ENCODE measurements at regions not wholly inside any gene's neighbourhood (a gene's known extent, or its start where the extent isn't known, plus 50 kb on each side); places are given as distances from the start of the nearest gene placed in this dataset.

- Mint-ChIP-seq H3K36me3 (ENCODE audit: low read depth) (no peaks in the 10 kb centered on the region), H3K4me1 (ENCODE audit: low read depth) (no peaks in the 10 kb centered on the region), H3K27me3 (ENCODE audit: low read depth) (no peaks in the 10 kb centered on the region), H3K4me3 (no peak overlapping the region), H3K27ac (no peak overlapping the region), H3K9me3 (peaks cover 11% of the 10 kb centered on the region)
Measured at GRCh38 chr7:3236268-3236667, 64.8 kb upstream of the SDK1 start.

DNA sequence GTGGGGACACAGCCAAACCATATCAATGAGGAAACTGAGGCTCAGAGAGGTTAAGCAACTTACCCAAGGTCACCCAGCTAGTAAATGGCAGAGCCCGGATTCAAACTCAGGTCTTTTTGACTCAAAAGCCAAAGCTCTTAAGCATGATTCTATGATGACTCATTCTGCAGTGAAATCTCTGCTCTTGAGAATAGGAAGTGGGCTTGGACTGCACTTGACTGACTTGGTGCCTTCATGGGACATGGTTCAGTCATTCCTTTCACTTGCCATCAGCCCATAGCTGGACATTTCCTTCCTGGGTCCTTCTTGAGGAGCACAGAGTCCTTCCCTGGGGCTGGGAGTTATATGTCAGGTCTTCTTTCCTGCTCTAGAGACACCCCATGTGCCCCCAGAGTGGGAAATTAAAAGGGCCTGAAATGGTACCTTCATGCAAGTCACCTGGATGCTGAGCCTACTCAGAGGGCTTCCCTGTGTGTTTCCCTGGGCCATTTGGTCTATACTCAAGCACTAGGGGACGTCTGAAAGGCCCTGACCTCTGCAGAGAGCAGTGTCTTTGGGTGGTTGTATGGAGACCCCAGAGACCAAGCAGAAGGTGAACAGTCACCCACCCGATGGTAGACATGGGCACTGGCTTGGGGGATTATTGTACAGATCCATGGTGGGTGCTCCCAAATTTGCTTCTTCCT lies 62.4 kb upstream of the SDK1 start:
- no peak overlapping the region for H3K27ac Mint-ChIP-seq
- H3K36me3 Mint-ChIP-seq (ENCODE audit: low read depth): no peaks in the 10 kb centered on the region
- H3K27me3 Mint-ChIP-seq (ENCODE audit: low read depth): no peaks in the 10 kb centered on the region
- no peaks in the 10 kb centered on the region for H3K4me1 Mint-ChIP-seq (ENCODE audit: low read depth)
- H3K4me3 Mint-ChIP-seq: no peak overlapping the region
- peaks cover 11% of the 10 kb centered on the region for H3K9me3 Mint-ChIP-seq

GRCh38 chr7:3239291-3239691 lies 61.8 kb upstream of the SDK1 start:
- no peak overlapping the region for H3K27ac Mint-ChIP-seq
- no peak overlapping the region for H3K4me3 Mint-ChIP-seq
- peaks cover 11% of the 10 kb centered on the region for H3K9me3 Mint-ChIP-seq
- H3K4me1 Mint-ChIP-seq (ENCODE audit: low read depth): no peaks in the 10 kb centered on the region
- H3K36me3 Mint-ChIP-seq (ENCODE audit: low read depth): no peaks in the 10 kb centered on the region
- no peaks in the 10 kb centered on the region for H3K27me3 Mint-ChIP-seq (ENCODE audit: low read depth)

- H3K36me3 Mint-ChIP-seq (ENCODE audit: low read depth): no peaks in the 10 kb centered on the region
- no peaks in the 10 kb centered on the region for H3K9me3 Mint-ChIP-seq
- H3K4me3 Mint-ChIP-seq: no peak overlapping the region
- H3K4me1 Mint-ChIP-seq (ENCODE audit: low read depth): no peaks in the 10 kb centered on the region
- H3K27me3 Mint-ChIP-seq (ENCODE audit: low read depth): no peaks in the 10 kb centered on the region
- no peak overlapping the region for H3K27ac Mint-ChIP-seq
Measured at GRCh38 chr7:3240826-3241430, 60.1 kb upstream of the SDK1 start.

DNA sequence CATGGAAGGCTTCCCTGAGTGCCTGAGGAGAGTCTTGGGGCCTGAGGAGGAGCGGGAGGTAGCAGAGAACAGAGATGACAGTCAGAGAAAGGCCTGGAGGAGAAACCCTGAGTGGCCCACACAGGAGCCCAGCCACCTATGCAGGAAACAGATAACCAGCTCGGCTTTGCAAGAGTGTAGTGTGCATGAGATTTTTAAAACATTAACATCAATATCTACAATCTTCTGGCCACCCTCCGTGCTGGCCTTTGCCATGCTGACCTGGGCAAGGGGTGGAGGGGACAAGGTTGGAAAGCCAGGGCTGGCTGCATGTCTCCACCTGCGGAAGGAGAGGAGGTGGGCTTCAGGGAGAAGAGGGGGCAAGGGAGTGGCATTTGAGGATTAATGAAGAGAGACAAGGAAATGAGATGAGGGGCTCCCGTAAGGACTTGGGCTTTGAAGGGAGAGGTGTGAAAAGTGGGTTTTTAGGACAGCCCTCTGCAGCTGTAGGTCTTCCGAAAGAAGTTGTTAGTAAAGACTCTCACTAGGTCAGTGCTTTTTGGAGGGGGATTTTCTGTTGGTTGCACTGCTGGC lies 59.3 kb upstream of the SDK1 start:
- Mint-ChIP-seq H3K27me3 (ENCODE audit: low read depth) (no peaks in the 10 kb centered on the region), H3K36me3 (ENCODE audit: low read depth) (no peaks in the 10 kb centered on the region), H3K4me3 (no peak overlapping the region), H3K27ac (no peak overlapping the region), H3K4me1 (ENCODE audit: low read depth) (no peaks in the 10 kb centered on the region), H3K9me3 (peaks cover 6% of the 10 kb centered on the region)

DNA sequence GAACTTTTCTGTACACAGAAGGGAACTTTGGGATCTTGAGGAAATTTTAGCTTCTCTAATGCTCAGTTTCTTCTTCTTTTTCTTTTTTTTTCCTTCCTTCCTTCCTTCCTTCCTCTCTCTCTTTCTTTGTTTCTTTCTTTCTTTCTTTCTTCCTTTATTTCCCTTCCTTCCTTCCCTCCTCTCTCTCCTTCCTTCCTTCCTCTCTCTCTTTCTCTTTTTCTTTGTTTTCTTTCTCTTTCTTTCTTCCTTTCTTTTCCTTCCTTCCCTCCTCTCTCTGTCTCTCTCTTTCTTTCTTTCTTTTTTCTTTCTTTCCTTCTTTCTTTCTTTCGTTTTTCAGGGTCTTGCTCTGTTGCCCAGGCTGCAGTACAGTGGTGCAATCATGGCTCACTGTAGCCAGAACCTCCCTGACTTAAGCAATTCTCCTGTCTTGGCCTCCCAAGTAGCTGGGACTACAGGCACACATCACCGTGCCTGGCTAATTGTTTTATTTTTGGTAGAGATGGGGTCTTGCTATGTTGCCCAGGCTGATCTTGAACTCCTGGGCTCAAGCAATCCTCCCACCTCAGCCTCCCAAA lies 58.6 kb upstream of the SDK1 start:
- Mint-ChIP-seq H3K4me3 (no peak overlapping the region), H3K27ac (no peak overlapping the region), H3K27me3 (ENCODE audit: low read depth) (no peaks in the 10 kb centered on the region), H3K9me3 (peaks cover 10% of the 10 kb centered on the region), H3K36me3 (ENCODE audit: low read depth) (no peaks in the 10 kb centered on the region), H3K4me1 (ENCODE audit: low read depth) (no peaks in the 10 kb centered on the region)

GRCh38 chr7:3243256-3243655 lies 57.8 kb upstream of the SDK1 start:
- Mint-ChIP-seq H3K36me3 (ENCODE audit: low read depth) (no peaks in the 10 kb centered on the region), H3K9me3 (peaks cover 10% of the 10 kb centered on the region), H3K4me3 (no peak overlapping the region), H3K4me1 (ENCODE audit: low read depth) (no peaks in the 10 kb centered on the region), H3K27ac (no peak overlapping the region), H3K27me3 (ENCODE audit: low read depth) (no peaks in the 10 kb centered on the region)

DNA sequence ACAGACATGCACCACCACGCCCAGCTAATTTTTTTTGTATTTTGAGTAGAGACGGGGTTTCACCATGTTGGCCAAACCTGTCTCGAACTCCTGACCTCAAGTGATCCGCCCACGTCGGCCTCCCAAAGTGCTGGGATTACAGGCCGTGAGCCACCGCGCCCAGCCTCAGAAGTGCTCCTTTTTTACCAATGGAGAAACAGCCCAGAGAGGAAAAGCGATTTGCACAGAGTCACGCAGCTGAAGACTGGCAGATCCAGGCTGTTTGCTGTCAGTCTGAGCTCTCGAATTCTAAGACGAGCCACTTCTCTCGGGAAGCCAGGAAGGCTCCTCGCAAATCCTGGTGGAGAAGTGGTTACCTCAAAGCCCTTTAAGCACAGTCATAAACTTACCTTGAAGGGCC lies 57.4 kb upstream of the SDK1 start:
- peaks cover 10% of the 10 kb centered on the region for H3K9me3 Mint-ChIP-seq
- H3K4me1 Mint-ChIP-seq (ENCODE audit: low read depth): no peaks in the 10 kb centered on the region
- no peak overlapping the region for H3K4me3 Mint-ChIP-seq
- no peak overlapping the region for H3K27ac Mint-ChIP-seq
- H3K27me3 Mint-ChIP-seq (ENCODE audit: low read depth): no peaks in the 10 kb centered on the region
- no peaks in the 10 kb centered on the region for H3K36me3 Mint-ChIP-seq (ENCODE audit: low read depth)

DNA sequence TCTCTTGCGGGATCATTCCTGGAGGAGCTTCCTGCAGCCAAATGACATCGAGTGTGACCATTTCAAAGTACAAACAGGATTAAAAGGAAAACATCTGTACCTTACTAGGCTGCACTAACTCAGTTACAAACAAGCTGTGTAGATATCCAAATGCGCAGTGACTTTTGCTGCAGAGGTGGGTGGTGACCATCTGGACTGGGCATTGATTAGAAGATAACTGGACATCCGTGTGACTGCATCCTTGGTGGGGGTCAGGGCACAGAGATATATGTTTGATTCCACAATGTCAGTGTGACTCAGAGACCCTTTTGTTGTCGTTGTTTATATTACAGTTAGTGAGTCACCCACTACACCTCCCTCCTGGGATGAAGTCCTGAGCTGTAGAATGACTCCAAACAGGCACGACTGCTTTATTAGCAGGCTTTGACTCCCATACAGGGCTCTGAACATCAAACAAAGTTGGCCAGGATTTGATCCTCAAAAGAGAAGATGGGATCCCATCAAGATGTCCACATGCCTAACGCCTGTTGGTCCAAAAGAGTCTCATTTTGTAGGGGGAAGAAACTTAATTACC lies 56.7 kb upstream of the SDK1 start:
- Mint-ChIP-seq H3K27ac (no peak overlapping the region), H3K36me3 (ENCODE audit: low read depth) (no peaks in the 10 kb centered on the region)

DNA sequence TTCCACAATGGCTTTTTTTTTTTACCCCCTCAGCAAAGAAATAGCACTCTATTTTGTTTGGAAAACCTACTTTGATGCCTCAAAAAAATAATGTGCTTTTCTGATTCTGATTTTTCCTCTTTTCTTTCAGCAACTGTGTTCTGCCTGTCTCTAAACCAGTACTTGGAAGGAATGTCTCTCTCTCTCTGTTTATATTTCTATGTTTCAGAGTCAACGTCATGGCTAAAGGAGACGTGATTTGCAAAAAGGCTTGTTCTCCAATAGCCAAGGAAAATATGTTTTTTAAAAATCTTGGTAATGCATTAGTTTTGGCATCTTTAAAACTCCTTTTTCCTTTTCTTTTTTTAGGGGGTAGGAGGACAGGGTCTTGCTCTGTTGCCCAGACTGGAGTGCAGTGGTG lies 56.0 kb upstream of the SDK1 start:
- no peaks in the 10 kb centered on the region for H3K4me1 Mint-ChIP-seq (ENCODE audit: low read depth)
- no peaks in the 10 kb centered on the region for H3K36me3 Mint-ChIP-seq (ENCODE audit: low read depth)
- no peaks in the 10 kb centered on the region for H3K27me3 Mint-ChIP-seq (ENCODE audit: low read depth)
- no peak overlapping the region for H3K4me3 Mint-ChIP-seq
- H3K9me3 Mint-ChIP-seq: peaks cover 10% of the 10 kb centered on the region
- H3K27ac Mint-ChIP-seq: no peak overlapping the region

More for the DNA sequence above, 56.7 kb upstream of the SDK1 start:
- H3K27me3 Mint-ChIP-seq (ENCODE audit: low read depth): no peaks in the 10 kb centered on the region
- H3K4me3 Mint-ChIP-seq: no peak overlapping the region
- H3K4me1 Mint-ChIP-seq (ENCODE audit: low read depth): no peaks in the 10 kb centered on the region
- H3K9me3 Mint-ChIP-seq: peaks cover 10% of the 10 kb centered on the region

- no peak overlapping the region for H3K27ac Mint-ChIP-seq
- no peak overlapping the region for H3K4me3 Mint-ChIP-seq
- no peaks in the 10 kb centered on the region for H3K4me1 Mint-ChIP-seq (ENCODE audit: low read depth)
- H3K9me3 Mint-ChIP-seq: peaks cover 10% of the 10 kb centered on the region
- H3K27me3 Mint-ChIP-seq (ENCODE audit: low read depth): no peaks in the 10 kb centered on the region
- no peaks in the 10 kb centered on the region for H3K36me3 Mint-ChIP-seq (ENCODE audit: low read depth)
Measured at GRCh38 chr7:3245721-3246120, 55.3 kb upstream of the SDK1 start.

- H3K36me3 Mint-ChIP-seq (ENCODE audit: low read depth): no peaks in the 10 kb centered on the region
- peaks cover 10% of the 10 kb centered on the region for H3K9me3 Mint-ChIP-seq
- H3K27ac Mint-ChIP-seq: no peak overlapping the region
- H3K27me3 Mint-ChIP-seq (ENCODE audit: low read depth): no peaks in the 10 kb centered on the region
- H3K4me1 Mint-ChIP-seq (ENCODE audit: low read depth): no peaks in the 10 kb centered on the region
- no peak overlapping the region for H3K4me3 Mint-ChIP-seq
Measured at GRCh38 chr7:3246127-3246526, 54.9 kb upstream of the SDK1 start.

- Mint-ChIP-seq H3K4me3 (no peak overlapping the region), H3K27me3 (ENCODE audit: low read depth) (no peaks in the 10 kb centered on the region), H3K36me3 (ENCODE audit: low read depth) (no peaks in the 10 kb centered on the region), H3K4me1 (ENCODE audit: low read depth) (no peaks in the 10 kb centered on the region), H3K27ac (no peak overlapping the region), H3K9me3 (peaks cover 10% of the 10 kb centered on the region)
Measured at GRCh38 chr7:3246651-3247050, 54.4 kb upstream of the SDK1 start.

- H3K4me3 Mint-ChIP-seq: no peak overlapping the region
Measured at GRCh38 chr7:3250725-3251124, 50.3 kb upstream of the SDK1 start.

More at GRCh38 chr7:3250725-3251124, 50.3 kb upstream of the SDK1 start:
- H3K36me3 Mint-ChIP-seq (ENCODE audit: low read depth): no peaks in the 10 kb centered on the region
- peaks cover 4% of the 10 kb centered on the region for H3K27me3 Mint-ChIP-seq (ENCODE audit: low read depth)
- no peak overlapping the region for H3K27ac Mint-ChIP-seq
- peaks cover 10% of the 10 kb centered on the region for H3K9me3 Mint-ChIP-seq
- H3K4me1 Mint-ChIP-seq (ENCODE audit: low read depth): no peaks in the 10 kb centered on the region
